Heart left ventricle (tissue), 16 donors: ENCODE measurements at regions not wholly inside any gene's neighbourhood (a gene's known extent, or its start where the extent isn't known, plus 50 kb on each side); places are given as distances from the start of the nearest gene placed in this dataset.

ENCODE experiments used
- ATAC-seq, 4 donors: fragments of 200-7000 bp; cut with Tn5 transposase; one replicate each; pipeline ENCODE4 v1.9.1; 2020 to 2022; ENCODE audit warnings: moderate library complexity in 4 of 4, mild to moderate bottlenecking in 3 of 4, moderate number of reproducible peaks in 1 of 4
- DNase-seq, 5 donors: peaks; one replicate each; pipeline ENCODE4 v3.0.0-alpha.2; 2020
- H3K27ac ChIP-seq, 12 donors: fragments of 200-600 bp; sonication (generic) in 4 of 12; one replicate each; pipeline versions ENCODE4 v1.5.0 to v1.8.0; 2016 to 2022; ENCODE audit warnings: mild to moderate bottlenecking in 2 of 12
- H3K27me3 ChIP-seq, 9 donors: fragments of 200-600 bp; sonication (generic) in 2 of 9; one replicate each; pipeline versions ENCODE4 v1.5.1 to v1.8.0; 2016 to 2022; ENCODE audit warnings: mild to moderate bottlenecking in 3 of 9
- H3K36me3 ChIP-seq, 9 donors: fragments of 200-600 bp; sonication (generic) in 2 of 9; one replicate each; pipeline versions ENCODE4 v1.5.0 to v1.8.0; 2018 to 2022; ENCODE audit warnings: mild to moderate bottlenecking in 2 of 9
- H3K4me1 ChIP-seq, 12 donors: fragments of 200-600 bp; sonication (generic) in 4 of 12; one replicate each; pipeline versions ENCODE4 v1.5.0 to v1.8.0; 2016 to 2022; ENCODE audit warnings: mild to moderate bottlenecking in 3 of 12
- H3K4me3 ChIP-seq, 12 donors: fragments of 200-600 bp; sonication (generic) in 4 of 12; one replicate each; pipeline versions ENCODE4 v1.5.0 to v1.8.0; 2017 to 2022; ENCODE audit warnings: mild to moderate bottlenecking in 9 of 12, moderate library complexity in 4 of 12
- H3K9me3 ChIP-seq, 12 donors: fragments of 200-600 bp; sonication (generic) in 4 of 12; one replicate each; pipeline versions ENCODE4 v1.5.0 to v1.8.0; 2016 to 2022; ENCODE audit warnings: mild to moderate bottlenecking in 1 of 12
- POLR2A ChIP-seq, 2 donors: fragments of 450-650 bp; IDR thresholded peaks; one replicate each; pipeline ENCODE4 v1.6.1; 2017; ENCODE audit warnings: antibody characterized with exemption in 2 of 2, mild to moderate bottlenecking in 2 of 2, moderate library complexity in 2 of 2
- WGBS, 4 donors: extraction: QIAGEN DNeasy Blood & Tissue Kit in 2 of 4; methylation state at CpG; one replicate each; pipeline versions ENCODE4 v1.1.5 to v1.1.7; 2013 to 2018; 5-methylcytosine and 5-hydroxymethylcytosine counted together
- intact Hi-C, 10 donors: fragments of 100-400 bp; cut with DNase I; formaldehyde crosslinking; loops; one replicate each; pipeline versions ENCODE4 v1.11.1 to v1.14.2; 2022
- TF ChIP-seq, protein P1 (sequence below), 12 donors: fragments of 200-600 bp; sonication (generic) in 4 of 12; IDR thresholded peaks; one replicate each; pipeline versions ENCODE4 v1.5.0 to v1.8.0; 2018 to 2022; ENCODE audit warnings: antibody characterized with exemption in 12 of 12, mild to moderate bottlenecking in 5 of 12
- donor health status: ischemic (EF 13 %, LVEDD 7.1; RV severe dilation, severe dysfunction).
- donor health status: healthy with polysubstance abuse.
- donor health status: DM: no; HTN: yes; CAD: no.
- donor health status: DM: no; HTN: no; CAD: no.
- donor health status: ischemic (EF 25% LVEDD 6.9; RV normal size, moderate dysfunction).
- donor health status: ischemic (EF 25% LVEDD 5.7; RV mildly dilated, moderate dysfunction).
- donor health status: healthy.
- donor health status: DM: yes; HTN: yes; CAD: no.
- donor health status: ischemic (EF 35%, LVEDD 5.7; RV mildly dilated, moderate dysfunction).
- donor health status: nonischemic (EF 11% LVEDD 7.7; RV severe dilation, severe dysfunction).
- donor health status: DM: yes; HTN: yes; CAD: no.
- donor health status: PGD.
- donor health status: ischemic (EF 29% LVEDD 5.4; RV normal size, mild dysfunction).
- donor health status: nonischemic (EF 23%, LVEDD 6.1; RV moderate dilation, normal function).

DNA sequence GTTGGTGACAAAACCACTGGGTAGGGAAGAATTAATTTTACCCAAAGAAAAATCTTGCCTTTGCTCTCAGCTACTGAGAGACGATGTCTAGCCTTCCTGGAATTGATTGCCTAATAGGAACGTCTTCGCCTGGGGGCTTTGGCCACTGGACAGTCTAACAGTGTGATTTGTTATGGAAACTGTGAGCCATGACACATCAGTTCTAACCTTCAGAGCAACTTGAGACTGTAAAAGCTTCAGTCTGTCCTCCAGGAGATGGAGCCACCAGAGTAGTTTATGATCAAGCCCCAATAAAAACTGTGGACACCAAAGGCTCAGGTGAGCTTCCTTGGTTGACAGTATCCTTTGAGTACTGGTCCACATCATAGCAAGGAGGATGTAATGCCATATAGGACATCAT, 235.8 kb upstream of the TMCO5A start:
- H3K4me1 ChIP-seq: no peaks in the 10 kb centered on the region
- no peak for TF ChIP-seq POLR2A (IDR thresholded peaks at IDR 0.05)
- TF ChIP-seq, protein P1, sequence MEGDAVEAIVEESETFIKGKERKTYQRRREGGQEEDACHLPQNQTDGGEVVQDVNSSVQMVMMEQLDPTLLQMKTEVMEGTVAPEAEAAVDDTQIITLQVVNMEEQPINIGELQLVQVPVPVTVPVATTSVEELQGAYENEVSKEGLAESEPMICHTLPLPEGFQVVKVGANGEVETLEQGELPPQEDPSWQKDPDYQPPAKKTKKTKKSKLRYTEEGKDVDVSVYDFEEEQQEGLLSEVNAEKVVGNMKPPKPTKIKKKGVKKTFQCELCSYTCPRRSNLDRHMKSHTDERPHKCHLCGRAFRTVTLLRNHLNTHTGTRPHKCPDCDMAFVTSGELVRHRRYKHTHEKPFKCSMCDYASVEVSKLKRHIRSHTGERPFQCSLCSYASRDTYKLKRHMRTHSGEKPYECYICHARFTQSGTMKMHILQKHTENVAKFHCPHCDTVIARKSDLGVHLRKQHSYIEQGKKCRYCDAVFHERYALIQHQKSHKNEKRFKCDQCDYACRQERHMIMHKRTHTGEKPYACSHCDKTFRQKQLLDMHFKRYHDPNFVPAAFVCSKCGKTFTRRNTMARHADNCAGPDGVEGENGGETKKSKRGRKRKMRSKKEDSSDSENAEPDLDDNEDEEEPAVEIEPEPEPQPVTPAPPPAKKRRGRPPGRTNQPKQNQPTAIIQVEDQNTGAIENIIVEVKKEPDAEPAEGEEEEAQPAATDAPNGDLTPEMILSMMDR (IDR thresholded peaks at IDR 0.05): no peak
- intact Hi-C loops: no loop called here
- DNase-seq (no peak), ATAC-seq (no peak)
- WGBS, 4 donors: 80 to 86% (median 82%) methylated on average over 3 of the region's 3 CpGs
- H3K9me3 ChIP-seq: no peaks in the 10 kb centered on the region
- H3K27ac ChIP-seq: no peak overlapping the region
- H3K4me3 ChIP-seq: no peak overlapping the region
- no peaks in the 10 kb centered on the region for H3K27me3 ChIP-seq
- H3K36me3 ChIP-seq: no peaks in the 10 kb centered on the region

DNA sequence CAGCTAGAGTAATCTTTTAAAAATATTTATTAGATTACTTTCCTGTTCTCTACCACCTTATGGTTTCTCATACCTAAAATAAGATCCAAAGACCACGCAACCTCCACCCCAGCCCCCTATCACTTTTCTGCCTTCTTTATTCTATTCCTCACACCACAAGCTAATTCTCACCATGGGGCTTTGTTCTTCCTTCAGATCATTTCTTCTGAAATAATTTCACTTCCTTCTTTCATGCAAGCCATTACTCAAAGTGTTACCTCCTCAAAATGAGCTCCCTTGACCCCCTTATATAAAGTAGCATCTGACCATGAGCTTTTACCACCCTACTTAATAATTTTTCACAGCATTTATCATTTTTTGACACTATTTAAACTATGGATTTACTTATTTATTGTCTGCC, 233.2 kb upstream of the TMCO5A start:
- Histone ChIP-seq H3K4me1 (no peaks in the 10 kb centered on the region), H3K36me3 (no peaks in the 10 kb centered on the region), H3K27ac (no peak overlapping the region), H3K4me3 (no peak overlapping the region), H3K9me3 (no peaks in the 10 kb centered on the region), H3K27me3 (no peaks in the 10 kb centered on the region)
- DNase-seq (no peak), ATAC-seq (no peak)
- intact Hi-C loops: no loop called here
- WGBS, 4 donors: 87 to 93% (median 92%) methylated on average over 1 of the region's 1 CpG
- TF ChIP-seq POLR2A (IDR thresholded peaks at IDR 0.05): no peak
- TF ChIP-seq, protein P1 (IDR thresholded peaks at IDR 0.05): no peak

DNA sequence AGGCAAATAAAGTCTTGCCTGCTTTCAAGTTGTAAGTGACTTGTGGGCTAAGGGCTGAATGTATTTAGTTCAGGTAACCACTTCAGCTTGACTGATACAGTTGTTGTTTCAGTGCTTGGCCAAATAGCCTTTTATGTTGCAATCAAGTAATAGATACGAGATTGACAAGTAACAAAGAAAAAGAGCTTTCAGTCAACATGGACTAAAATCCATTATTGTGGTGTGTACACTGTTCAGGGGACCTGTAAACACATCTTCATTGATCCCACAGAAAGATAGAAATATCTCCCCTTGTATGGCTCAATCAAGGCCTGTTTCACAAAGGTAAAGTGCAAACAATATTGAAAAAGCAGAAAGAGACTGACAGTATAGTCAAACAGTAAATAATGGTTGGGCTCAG, 224.8 kb upstream of the TMCO5A start:
- Histone ChIP-seq H3K27ac (no peak overlapping the region), H3K27me3 (no peaks in the 10 kb centered on the region), H3K4me1 (no peaks in the 10 kb centered on the region), H3K4me3 (no peak overlapping the region), H3K9me3 (peaks cover 0 to 8% (median 0%) of the 10 kb centered on the region in 12 donors), H3K36me3 (no peaks in the 10 kb centered on the region)
- 77 to 85% (median 82%) methylated on average over 1 of the region's 1 CpG for WGBS, 4 donors
- ATAC-seq (no peak), DNase-seq (no peak)
- intact Hi-C loops: no loop called here
- no peak for TF ChIP-seq POLR2A (IDR thresholded peaks at IDR 0.05)
- TF ChIP-seq, protein P1 (IDR thresholded peaks at IDR 0.05): no peak

DNA sequence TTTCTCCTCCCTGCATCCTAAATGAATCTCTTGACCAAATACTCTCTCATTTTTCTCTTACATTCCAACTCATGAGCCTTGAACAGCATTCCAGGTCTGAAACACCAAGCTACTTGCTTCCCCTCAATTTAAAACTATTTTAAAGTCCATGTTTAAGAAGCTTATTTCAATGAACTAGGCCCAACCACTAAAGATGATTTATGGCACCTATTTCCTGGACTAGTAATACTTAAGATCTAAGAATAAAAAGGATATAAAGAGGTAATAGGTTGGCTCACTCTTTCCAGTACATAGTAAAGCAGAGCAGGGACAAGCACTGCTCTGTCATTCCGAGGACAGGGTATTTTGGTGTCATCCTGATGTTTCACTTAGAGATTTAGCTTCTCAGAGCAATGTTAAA, 219.3 kb upstream of the TMCO5A start:
- WGBS, 4 donors: 83 to 91% (median 87%) methylated on average over 1 of the region's 1 CpG
- ATAC-seq (no peak), DNase-seq (no peak)
- peaks cover 0 to 8% (median 0%) of the 10 kb centered on the region in 12 donors for H3K9me3 ChIP-seq
- no peaks in the 10 kb centered on the region for H3K4me1 ChIP-seq
- H3K27ac ChIP-seq: no peak overlapping the region
- H3K27me3 ChIP-seq: no peaks in the 10 kb centered on the region
- intact Hi-C loops: no loop called here
- H3K4me3 ChIP-seq: no peak overlapping the region
- H3K36me3 ChIP-seq: no peaks in the 10 kb centered on the region
- no peak for TF ChIP-seq POLR2A (IDR thresholded peaks at IDR 0.05)
- TF ChIP-seq, protein P1 (IDR thresholded peaks at IDR 0.05): no peak
